Stimulated activated CD4-positive, alpha-beta T cell treated with anti-CD3 and anti-CD28 coated beads, Interleukin-12 subunit alpha, Interleukin-12 subunit beta, amount 100 ng/mL, for 48 hours (primary cell): ENCODE measurements at regions not wholly inside any gene's neighbourhood (a gene's known extent, or its start where the extent isn't known, plus 50 kb on each side); places are given as distances from the start of the nearest gene placed in this dataset.

ENCODE experiments used
- DNase-seq, 3 donors: peaks; one replicate each; pipeline ENCODE4 v3.0.0-alpha.2; 2020; ENCODE audit warnings: low read depth in 2 of 3, low spot score in 1 of 3

DNA sequence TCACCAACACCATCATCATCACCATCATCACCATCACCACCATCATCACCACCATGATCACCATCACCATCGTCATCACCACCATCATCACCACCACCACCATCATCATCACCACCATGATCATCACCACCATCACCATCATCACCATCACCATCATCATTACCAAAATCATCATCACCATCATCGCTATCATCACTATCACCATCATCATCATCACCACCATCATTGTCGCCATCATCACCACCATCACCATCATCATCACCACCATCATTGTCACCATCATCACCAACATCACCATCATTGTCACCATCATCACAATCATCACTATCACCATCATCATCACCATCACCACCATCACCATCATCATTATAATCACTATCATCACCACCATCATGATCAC is 893.5 kb downstream of the TBC1D22A start:
- DNase-seq, result no peak

DNA sequence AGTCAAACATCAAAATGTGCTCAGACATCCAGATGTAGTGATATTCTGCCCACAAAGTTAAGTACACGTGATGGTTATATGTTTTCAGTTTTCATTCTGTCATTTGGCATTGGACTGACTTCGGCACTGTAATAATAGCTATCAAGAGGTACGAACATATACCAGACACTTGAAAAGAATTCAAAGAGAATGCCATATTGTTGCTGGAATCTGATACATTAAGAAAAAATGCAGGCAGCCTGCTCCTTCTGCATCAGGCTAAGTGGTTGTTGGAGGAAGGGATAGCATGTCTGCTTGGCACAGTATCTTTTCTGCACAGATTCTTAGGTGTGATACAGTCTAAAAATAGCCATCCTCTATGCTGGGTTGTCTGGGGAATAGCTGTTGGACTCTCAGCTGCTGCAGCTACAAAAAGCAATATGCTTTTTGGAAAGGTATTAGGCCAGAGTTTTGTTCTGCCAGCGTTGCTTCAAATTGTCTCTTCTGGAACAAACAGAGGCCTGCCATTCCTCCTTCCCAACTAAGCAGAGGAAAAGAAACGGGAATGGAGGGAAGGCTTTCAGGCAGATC is 892.6 kb downstream of the TBC1D22A start:
- no peak for DNase-seq

DNA sequence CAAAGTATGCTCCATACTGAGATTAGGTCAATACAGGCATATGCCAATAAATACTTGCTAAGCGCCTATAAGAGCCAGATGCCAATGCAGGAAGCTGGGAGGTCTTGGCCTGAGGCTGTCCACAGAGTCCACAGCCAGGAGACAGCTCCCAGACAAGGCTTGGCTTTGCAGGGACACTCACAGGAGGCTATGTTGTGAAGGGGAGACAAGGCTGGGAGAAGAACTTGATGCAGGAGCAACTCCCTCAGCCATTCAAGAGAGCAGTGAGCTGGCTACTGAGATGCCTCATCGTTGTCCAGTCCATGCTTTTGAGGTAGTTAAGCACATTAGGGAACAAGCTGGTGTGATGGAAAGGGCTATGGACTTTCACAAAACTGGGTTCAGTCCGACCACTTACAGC is 891.5 kb downstream of the TBC1D22A start:
- DNase-seq, result no peak

DNA sequence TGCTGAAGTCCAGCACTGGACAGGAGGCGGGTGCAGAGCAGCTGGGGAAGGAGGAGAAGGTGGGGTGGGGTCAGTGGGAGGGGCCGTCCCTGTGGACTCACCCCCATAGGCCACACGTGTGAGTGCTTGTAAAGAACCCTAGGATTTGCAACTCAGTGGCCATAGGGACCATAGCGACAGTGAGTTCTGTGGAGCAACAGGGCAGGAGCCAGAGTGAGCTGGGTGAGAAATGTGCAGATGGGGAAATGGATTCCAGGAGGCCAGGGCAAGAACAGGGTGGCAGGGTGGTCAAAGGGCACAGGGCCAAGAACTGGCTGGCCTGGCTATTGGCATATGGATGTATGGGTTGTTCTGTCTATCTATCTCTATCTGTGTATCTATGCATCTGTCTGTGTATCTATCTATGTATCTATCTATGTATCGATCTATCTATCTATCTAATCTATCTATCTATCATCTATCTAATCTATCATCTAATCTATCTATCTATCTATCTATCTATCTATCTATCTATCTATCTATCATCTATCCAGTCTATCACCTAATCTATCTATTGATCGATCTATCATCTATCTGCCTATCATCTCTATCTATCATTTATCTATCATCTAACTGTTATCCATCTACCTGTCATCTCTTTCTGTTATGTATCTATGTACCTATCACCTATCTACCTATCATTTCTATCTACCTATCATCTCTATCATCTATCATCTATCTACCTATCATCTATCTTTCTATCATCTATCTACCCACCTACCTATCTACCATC is 889.0 kb downstream of the TBC1D22A start:
- DNase-seq, result no peak

DNA sequence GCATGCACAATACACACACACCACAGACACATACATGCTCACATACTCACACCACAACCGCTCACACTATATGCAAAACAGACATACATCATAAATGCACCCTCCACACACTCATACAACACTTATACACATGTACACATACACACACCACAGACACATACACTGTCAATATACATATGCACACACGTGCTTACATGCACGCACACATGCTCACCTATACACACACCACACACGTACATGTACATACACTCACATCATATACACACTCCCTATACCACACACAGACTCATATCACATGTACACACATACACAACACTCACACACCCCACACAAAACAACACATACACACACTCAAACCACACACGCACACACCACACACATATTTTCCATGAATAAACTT is 885.3 kb downstream of the TBC1D22A start:
- DNase-seq, result no peak

DNA sequence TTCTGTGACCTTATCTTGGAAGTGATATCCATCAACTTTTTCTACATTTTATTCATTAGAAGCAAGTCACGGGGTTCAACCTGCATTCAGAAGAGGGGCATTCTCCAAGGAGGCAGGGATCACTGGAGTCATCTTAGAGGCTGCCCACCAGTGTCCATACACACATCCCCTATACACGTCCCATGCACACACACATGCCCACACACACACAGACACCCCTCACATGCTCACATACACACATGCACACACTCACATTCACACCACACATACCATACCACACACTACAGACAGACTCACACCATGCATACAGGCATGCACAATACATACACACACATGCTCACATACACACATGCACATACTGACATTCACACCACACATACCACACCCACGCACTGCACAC is 884.7 kb downstream of the TBC1D22A start:
- DNase-seq, result no peak

DNA sequence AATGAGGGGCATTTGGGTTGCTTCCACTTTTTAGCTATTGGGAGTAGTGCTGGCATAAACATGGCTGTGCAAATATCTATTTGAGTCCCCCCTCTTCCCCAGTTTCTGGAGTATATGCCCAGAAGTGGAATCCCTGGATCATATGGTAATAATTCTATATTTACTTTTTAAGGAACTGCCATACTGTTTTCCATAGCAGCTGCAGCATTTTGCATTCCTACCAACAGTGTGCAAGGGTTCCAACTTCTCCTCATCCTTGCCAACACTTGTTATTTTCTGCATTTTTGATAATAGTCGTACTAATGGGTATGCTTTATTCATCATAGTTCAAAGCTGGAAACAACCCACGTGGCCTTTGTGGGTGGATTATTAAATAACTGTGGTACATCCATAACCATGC is 883.5 kb downstream of the TBC1D22A start:
- DNase-seq, result no peak

DNA sequence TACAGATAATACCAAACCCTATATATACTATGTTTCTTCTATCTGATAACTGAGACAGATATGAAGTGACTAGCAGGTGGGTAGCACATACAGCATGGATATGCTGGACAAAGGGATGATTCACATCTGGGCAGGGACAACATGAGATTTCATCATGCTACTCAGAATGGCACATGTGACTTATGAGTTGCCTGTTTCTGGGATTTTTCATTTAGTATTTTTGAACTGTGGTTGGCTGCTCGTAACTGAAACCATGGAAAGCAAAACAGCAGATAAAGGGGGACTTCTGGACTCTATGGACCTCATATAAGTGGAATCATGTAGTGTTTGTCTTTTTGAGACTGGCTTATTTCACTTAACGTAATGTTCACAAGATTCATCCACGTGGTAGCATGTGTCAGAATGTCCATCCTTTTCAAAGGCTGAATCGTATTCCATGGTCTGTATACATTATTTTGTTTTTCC is 883.0 kb downstream of the TBC1D22A start:
- no peak for DNase-seq

DNA sequence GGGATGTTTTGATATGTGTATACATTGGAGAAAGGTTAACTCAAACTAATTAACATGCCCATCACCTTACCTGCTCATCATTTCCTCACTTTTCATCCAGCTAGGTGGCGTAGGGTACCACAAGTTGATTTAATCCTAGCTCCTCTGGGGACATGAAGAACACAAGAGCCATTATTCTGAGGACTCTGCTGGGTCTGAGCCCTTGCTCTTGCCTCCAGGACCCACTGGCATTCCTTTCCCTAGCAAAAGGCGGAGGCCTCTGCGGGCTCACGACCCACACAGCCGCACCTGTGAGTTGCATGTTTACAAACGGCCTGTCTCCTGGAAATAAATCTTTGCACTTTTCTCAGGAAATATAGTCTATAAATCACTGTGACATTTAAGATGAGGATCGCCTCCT is 871.9 kb downstream of the TBC1D22A start:
- DNase-seq, result no peak

DNA sequence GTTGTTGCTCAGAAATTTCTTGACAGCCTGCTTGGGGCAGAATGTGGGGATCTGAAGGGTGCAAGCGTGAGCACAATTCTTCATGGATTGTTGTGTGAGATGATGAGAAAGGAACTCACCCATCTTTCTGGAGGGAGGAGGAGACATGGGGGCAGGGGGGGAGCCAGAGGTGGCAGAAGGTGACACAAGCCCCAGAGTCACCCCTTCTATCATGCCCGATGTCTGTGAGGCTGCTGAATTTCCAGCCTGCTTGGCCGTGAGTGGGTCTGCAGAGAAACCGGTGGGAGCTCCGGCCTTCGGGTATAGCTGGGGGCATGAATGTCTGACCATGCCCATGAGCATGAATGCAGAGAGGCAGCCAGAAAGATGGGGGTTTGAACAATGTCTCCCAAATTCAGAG is 870.7 kb downstream of the TBC1D22A start:
- DNase-seq, result no peak

DNA sequence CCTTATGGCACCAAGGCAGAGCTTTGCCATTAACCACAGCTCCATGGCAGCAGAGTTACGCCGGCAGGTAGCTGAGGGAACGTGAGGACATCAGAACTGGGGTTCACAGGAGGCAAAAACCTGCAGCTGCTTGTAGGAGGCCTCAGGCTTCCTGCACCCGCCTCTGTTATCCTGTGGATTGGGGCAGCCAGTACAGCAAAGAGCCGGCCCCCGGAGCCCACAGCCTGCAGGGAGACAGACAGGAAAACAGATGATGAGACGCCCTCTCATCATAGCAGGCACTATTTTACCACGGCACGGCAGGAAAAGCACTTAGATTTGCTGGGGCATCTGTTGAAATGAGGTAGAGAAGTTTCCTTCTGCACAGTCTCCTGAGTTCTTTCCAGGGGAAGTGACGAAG is 870.3 kb downstream of the TBC1D22A start:
- DNase-seq, result no peak

DNA sequence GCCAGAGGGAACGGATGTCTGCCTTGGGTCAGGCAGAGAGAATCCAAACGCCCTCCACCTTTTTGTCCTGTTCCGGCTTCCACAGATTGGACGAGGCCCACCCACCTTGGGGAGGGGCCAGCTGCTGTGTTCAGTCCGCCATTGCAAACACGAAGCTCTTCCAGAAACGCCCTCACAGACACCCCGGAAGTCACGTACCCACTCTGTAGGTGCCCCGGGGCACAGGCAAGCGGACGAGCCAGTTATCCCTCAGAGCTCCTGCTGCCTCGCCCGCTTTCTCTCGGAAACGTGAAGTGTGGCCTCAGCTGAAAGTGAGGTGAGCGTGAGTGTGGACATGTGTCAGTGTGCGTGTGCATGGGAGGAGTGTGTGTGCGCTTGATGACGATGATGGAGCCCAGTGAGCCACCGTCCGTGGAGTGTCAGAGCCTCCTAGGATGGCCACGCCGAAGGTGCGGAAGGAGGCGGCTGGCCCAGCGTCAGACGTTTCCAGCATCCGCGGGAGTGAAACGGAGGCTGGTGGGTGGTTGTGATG is 869.2 kb downstream of the TBC1D22A start:
- no peak for DNase-seq

DNA sequence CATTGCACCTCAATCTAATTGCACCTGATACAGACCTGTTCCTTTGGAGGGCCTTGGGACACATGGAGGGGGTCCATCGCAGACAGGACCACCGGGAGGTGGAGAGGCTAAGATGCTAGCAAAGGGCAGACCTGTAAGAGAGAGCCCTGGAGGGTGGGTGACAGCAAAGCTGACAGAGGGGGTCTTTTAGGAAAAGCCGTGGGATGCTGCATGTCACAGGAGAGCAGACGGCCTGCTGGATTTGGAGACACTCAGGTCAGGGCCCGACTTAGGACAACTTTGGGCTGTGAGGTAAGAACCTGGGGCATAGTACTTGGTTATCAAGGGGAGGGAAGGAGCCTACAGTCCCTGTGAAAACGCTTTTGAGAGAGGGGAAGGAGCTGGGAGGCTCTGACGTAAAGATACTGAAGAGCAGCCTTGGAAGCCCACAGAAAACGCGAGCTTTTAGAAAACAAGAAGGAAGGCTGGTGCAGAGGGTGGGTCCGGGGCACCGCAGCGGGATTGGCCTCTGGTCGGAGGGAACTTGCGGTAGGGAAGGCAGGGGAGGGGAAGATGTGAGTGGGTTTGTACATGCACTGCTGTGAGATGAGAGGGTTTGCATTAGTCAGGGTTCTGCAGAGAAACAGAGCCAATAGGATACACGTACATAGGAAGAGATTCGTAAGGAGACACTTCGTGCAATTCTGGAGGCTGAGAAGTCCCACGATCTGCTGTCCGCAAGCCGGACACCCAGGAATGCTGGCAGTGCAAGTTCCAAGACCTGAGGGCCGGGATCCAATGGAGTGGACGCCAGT is 868.5 kb downstream of the TBC1D22A start:
- no peak for DNase-seq

GRCh38 chr22:47629791-47630655 is 867.6 kb downstream of the TBC1D22A start:
- no peak for DNase-seq

DNA sequence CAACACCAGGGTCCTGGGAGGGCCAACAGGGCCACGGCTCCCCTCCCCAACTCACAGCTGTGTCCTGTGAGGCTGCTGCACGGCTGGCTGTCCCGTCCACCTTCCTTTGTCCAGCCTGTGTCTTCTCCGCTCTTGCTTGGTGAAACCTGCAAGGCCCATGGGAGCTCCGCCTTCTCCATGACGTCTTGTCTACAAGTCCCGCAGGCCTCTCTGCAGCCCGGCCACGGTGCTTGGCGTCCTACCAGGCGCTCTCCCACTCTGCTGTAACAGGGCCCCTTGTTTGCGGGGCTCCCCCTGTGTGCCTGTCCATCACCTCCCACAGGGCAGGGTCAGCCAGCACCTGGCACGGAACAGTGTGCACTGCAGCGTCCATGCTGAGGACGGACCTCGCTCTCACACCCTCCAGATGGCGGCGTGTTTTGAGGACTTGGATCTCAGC is 866.8 kb downstream of the TBC1D22A start:
- DNase-seq, result no peak

DNA sequence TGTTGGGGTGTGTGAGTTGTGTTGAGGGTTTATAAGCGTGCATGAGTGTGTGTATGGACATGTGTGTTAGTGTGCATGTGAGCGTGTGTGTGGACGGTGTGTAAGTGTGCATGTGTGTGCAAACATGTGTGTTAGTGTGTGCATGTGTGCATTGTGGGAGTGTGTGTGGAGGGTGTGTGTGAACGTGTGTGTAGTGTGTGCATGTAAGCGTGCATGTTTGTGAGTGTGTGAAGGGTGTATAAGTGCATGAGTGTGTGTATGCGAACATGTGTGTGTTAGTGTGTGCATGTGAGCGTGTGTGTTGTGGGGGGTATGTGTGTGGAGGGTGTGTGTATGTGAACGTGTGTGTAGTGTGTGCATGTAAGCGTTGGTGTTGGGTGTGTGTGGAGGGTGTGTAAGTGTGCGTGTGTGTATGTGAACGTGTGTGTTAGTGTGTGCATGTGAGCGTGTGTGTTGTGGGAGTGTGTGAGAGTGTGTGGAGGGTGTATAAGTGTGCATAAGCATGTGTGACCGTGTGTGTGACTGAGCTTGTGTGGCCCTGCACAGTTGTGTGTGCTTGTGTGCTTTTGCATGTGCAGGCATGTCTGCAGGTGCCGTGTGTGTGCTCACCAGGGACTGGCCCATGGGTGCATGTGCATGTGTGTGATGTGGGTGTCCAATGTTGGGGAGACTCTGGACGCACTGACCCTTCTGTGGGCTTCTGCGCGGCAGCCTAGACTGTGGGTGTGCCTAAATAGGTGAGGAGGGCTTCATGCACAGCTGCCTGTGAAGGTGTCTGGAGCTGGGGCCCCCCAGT is 866.2 kb downstream of the TBC1D22A start:
- no peak for DNase-seq

- DNase-seq, result no peak
These were observed 865.3 kb downstream of the TBC1D22A start for GRCh38 chr22:47627556-47628253.

- no peak for DNase-seq
These were observed 864.3 kb downstream of the TBC1D22A start for GRCh38 chr22:47626428-47627390.
